GM21717 (cell line): ENCODE measurements at regions not wholly inside any gene's neighbourhood (a gene's known extent, or its start where the extent isn't known, plus 50 kb on each side); places are given as distances from the start of the nearest gene placed in this dataset.

Experiments used
- ATAC-seq: cut with Tn5 transposase; IDR thresholded peaks from one replicate; pipeline ENCODE4 v1.9.1; 2021; ENCODE audit warnings: mild to moderate bottlenecking, moderate library complexity; ENCODE audit not compliant: unreplicated experiment

GRCh38 chr13:47136504-47136941 is 239.7 kb upstream of the HTR2A start:
- no peak for ATAC-seq

GRCh38 chr13:47135800-47136503 is 239.1 kb upstream of the HTR2A start:
- ATAC-seq, result no peak

- ATAC-seq, result peak; percentile 78
These were observed 238.2 kb upstream of the HTR2A start for GRCh38 chr13:47134939-47135489.

- no peak for ATAC-seq
These were observed 236.2 kb upstream of the HTR2A start for GRCh38 chr13:47133011-47133445.

GRCh38 chr13:47129461-47129860 is 232.6 kb upstream of the HTR2A start:
- ATAC-seq, result no peak

GRCh38 chr13:47126432-47126831 is 229.6 kb upstream of the HTR2A start:
- ATAC-seq, result no peak

GRCh38 chr13:47121092-47121763 is 224.4 kb upstream of the HTR2A start:
- no peak for ATAC-seq

GRCh38 chr13:47120282-47120681 is 223.4 kb upstream of the HTR2A start:
- no peak for ATAC-seq

- ATAC-seq, result no peak
These were observed 222.9 kb upstream of the HTR2A start for GRCh38 chr13:47119575-47120235.

- ATAC-seq, result no peak
These were observed 220.4 kb upstream of the HTR2A start for GRCh38 chr13:47117268-47117667.

GRCh38 chr13:47114030-47114429 is 217.2 kb upstream of the HTR2A start:
- no peak for ATAC-seq

- ATAC-seq, result no peak
These were observed 216.0 kb upstream of the HTR2A start for GRCh38 chr13:47112903-47113299.

- no peak for ATAC-seq
These were observed 215.5 kb upstream of the HTR2A start for GRCh38 chr13:47112205-47112902.

- no peak for ATAC-seq
These were observed 214.6 kb upstream of the HTR2A start for GRCh38 chr13:47111499-47111898.

- ATAC-seq, result no peak
These were observed 214.0 kb upstream of the HTR2A start for GRCh38 chr13:47110833-47111240.

- no peak for ATAC-seq
These were observed 213.3 kb upstream of the HTR2A start for GRCh38 chr13:47110141-47110540.

GRCh38 chr13:47109028-47109427 is 212.2 kb upstream of the HTR2A start:
- peak; percentile 91 for ATAC-seq

GRCh38 chr13:47100214-47100853 is 203.5 kb upstream of the HTR2A start:
- peak; percentile 92 for ATAC-seq

GRCh38 chr13:47094734-47095434 is 198.0 kb upstream of the HTR2A start:
- ATAC-seq, result peak; percentile 94

- ATAC-seq, result no peak
These were observed 195.3 kb upstream of the HTR2A start for GRCh38 chr13:47092202-47092601.
